ENCODE measurements at regions not wholly inside any gene's neighbourhood (a gene's known extent, or its start where the extent isn't known, plus 50 kb on each side); places are given as distances from the start of the nearest gene placed in this dataset.

- no peaks in the 10 kb centered on the region for H3K9me3 Mint-ChIP-seq (ENCODE audit: low read depth)
- TF ChIP-seq CTCF (IDR thresholded peaks at IDR 0.05) = peak; percentile 64
- no peak overlapping the region for H3K4me3 Mint-ChIP-seq (ENCODE audit: unreplicated experiment)
- H3K27ac Mint-ChIP-seq (ENCODE audit: unreplicated experiment) = no peak overlapping the region
- peaks cover 11% of the 10 kb centered on the region for H3K4me1 Mint-ChIP-seq (ENCODE audit: low read depth)
- no peak for DNase-seq (ENCODE audit: low spot score)
- no peaks in the 10 kb centered on the region for H3K36me3 Mint-ChIP-seq (ENCODE audit: low read depth)
- H3K27me3 Mint-ChIP-seq (ENCODE audit: low read depth) = no peaks in the 10 kb centered on the region
Observed at GRCh38 chr13:73417012-73417615, 358.3 kb downstream of the KLF5 start.

- peaks cover 11% of the 10 kb centered on the region for H3K4me1 Mint-ChIP-seq (ENCODE audit: low read depth)
- H3K9me3 Mint-ChIP-seq (ENCODE audit: low read depth) = no peaks in the 10 kb centered on the region
- H3K4me3 Mint-ChIP-seq (ENCODE audit: unreplicated experiment) = no peak overlapping the region
- no peaks in the 10 kb centered on the region for H3K36me3 Mint-ChIP-seq (ENCODE audit: low read depth)
- no peak for TF ChIP-seq CTCF (IDR thresholded peaks at IDR 0.05)
- peak overlapping the region; percentile 39 for H3K27ac Mint-ChIP-seq (ENCODE audit: unreplicated experiment)
- no peak for DNase-seq (ENCODE audit: low spot score)
- H3K27me3 Mint-ChIP-seq (ENCODE audit: low read depth) = no peaks in the 10 kb centered on the region
Observed at GRCh38 chr13:73416093-73416492, 357.3 kb downstream of the KLF5 start.

- no peaks in the 10 kb centered on the region for H3K36me3 Mint-ChIP-seq (ENCODE audit: low read depth)
- peaks cover 9% of the 10 kb centered on the region for H3K4me1 Mint-ChIP-seq (ENCODE audit: low read depth)
- no peak for TF ChIP-seq CTCF (IDR thresholded peaks at IDR 0.05)
- no peaks in the 10 kb centered on the region for H3K9me3 Mint-ChIP-seq (ENCODE audit: low read depth)
- H3K4me3 Mint-ChIP-seq (ENCODE audit: unreplicated experiment) = no peak overlapping the region
- H3K27me3 Mint-ChIP-seq (ENCODE audit: low read depth) = no peaks in the 10 kb centered on the region
- no peak overlapping the region for H3K27ac Mint-ChIP-seq (ENCODE audit: unreplicated experiment)
- DNase-seq (ENCODE audit: low spot score) = no peak
Observed at GRCh38 chr13:73413656-73414055, 354.9 kb downstream of the KLF5 start.

GRCh38 chr13:73412933-73413332 lies 354.1 kb downstream of the KLF5 start:
- H3K4me3 Mint-ChIP-seq (ENCODE audit: unreplicated experiment) = no peak overlapping the region
- TF ChIP-seq CTCF (IDR thresholded peaks at IDR 0.05) = no peak
- no peaks in the 10 kb centered on the region for H3K36me3 Mint-ChIP-seq (ENCODE audit: low read depth)
- H3K27me3 Mint-ChIP-seq (ENCODE audit: low read depth) = no peaks in the 10 kb centered on the region
- H3K4me1 Mint-ChIP-seq (ENCODE audit: low read depth) = peaks cover 9% of the 10 kb centered on the region
- no peaks in the 10 kb centered on the region for H3K9me3 Mint-ChIP-seq (ENCODE audit: low read depth)
- no peak overlapping the region for H3K27ac Mint-ChIP-seq (ENCODE audit: unreplicated experiment)
- no peak for DNase-seq (ENCODE audit: low spot score)

GRCh38 chr13:73411067-73411809 lies 352.4 kb downstream of the KLF5 start:
- DNase-seq (ENCODE audit: low spot score) = no peak
- H3K36me3 Mint-ChIP-seq (ENCODE audit: low read depth) = no peaks in the 10 kb centered on the region
- H3K4me3 Mint-ChIP-seq (ENCODE audit: unreplicated experiment) = no peak overlapping the region
- no peaks in the 10 kb centered on the region for H3K27me3 Mint-ChIP-seq (ENCODE audit: low read depth)
- no peak for TF ChIP-seq CTCF (IDR thresholded peaks at IDR 0.05)
- peaks cover 7% of the 10 kb centered on the region for H3K4me1 Mint-ChIP-seq (ENCODE audit: low read depth)
- H3K9me3 Mint-ChIP-seq (ENCODE audit: low read depth) = no peaks in the 10 kb centered on the region
- no peak overlapping the region for H3K27ac Mint-ChIP-seq (ENCODE audit: unreplicated experiment)

Measured in chondrocyte (in vitro differentiated cells).